ENCODE measurements at regions not wholly inside any gene's neighbourhood (a gene's known extent, or its start where the extent isn't known, plus 50 kb on each side); places are given as distances from the start of the nearest gene placed in this dataset.
A peak's percentile ranks its signal among the peaks of the same experiment; 100 is the strongest.

DNA sequence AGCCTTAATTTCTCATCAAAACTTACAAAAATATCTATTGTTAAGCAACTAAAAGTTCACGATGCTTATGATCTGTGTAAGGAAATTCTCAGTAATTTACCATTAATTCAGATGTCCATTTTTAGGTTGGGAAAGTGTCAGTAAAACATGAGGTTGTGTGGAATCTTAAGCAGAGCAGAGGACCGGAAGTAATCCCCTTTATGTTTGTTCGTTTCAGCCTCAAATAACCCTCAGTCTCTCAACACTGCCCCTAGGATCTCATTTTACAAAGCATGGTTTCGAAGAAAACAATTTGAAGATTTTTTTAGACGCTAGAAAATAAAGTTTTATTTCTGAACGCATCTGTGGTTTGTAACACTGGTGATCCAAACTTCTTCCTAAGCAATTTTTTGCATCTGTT is 504.2 kb downstream of the MAT2B start:
- Histone ChIP-seq H3K4me3 (no peak overlapping the region), H3K27ac (no peak overlapping the region)
- no peak for DNase-seq (ENCODE audit: low spot score)
- TF ChIP-seq, protein P1, sequence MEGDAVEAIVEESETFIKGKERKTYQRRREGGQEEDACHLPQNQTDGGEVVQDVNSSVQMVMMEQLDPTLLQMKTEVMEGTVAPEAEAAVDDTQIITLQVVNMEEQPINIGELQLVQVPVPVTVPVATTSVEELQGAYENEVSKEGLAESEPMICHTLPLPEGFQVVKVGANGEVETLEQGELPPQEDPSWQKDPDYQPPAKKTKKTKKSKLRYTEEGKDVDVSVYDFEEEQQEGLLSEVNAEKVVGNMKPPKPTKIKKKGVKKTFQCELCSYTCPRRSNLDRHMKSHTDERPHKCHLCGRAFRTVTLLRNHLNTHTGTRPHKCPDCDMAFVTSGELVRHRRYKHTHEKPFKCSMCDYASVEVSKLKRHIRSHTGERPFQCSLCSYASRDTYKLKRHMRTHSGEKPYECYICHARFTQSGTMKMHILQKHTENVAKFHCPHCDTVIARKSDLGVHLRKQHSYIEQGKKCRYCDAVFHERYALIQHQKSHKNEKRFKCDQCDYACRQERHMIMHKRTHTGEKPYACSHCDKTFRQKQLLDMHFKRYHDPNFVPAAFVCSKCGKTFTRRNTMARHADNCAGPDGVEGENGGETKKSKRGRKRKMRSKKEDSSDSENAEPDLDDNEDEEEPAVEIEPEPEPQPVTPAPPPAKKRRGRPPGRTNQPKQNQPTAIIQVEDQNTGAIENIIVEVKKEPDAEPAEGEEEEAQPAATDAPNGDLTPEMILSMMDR (IDR thresholded peaks at IDR 0.05) = no peak

DNA sequence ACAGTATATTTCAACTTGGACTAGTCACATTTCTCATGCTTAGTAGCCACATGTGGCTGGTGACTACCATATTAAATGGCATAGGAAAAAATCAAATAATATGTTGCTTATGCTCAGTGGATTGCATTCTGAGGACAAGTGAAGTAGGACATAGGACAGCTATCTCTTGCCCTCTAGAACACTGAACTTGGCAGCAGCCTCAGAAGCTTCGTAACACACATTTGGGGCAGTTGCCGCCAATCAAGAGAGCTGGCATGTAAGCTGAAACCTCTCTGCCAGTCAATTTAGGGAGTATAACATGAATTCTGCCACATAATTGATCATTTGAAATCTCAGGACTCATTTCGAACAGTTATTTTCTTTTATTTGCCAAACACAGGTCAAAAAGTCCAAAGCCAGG is 505.5 kb downstream of the MAT2B start:
- no peak overlapping the region for H3K27ac ChIP-seq
- no peak for DNase-seq (ENCODE audit: low spot score)
- TF ChIP-seq, protein P1 (IDR thresholded peaks at IDR 0.05) = no peak
- H3K4me3 ChIP-seq = no peak overlapping the region

DNA sequence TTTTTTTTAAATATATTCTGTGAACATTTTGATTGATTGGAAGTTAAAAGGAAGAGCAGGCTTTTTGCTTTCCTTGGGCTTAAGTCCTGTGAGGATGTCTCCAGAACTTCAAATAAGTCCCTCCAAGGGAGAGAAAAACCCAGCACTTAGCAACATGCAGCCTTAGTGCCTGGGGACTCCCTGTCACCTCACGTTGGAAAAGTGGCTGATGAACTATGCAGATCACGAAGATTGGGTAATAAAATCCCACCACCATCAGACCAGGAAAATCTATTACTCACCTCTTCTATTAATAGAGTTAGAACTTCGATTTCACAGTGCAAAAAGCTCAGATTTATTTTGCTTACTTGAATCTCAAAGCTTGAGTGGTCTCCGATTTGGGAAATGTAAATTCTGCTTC is 507.0 kb downstream of the MAT2B start:
- Histone ChIP-seq H3K4me3 (no peak overlapping the region), H3K27ac (no peak overlapping the region)
- DNase-seq (ENCODE audit: low spot score) = no peak
- TF ChIP-seq, protein P1 (IDR thresholded peaks at IDR 0.05) = no peak

DNA sequence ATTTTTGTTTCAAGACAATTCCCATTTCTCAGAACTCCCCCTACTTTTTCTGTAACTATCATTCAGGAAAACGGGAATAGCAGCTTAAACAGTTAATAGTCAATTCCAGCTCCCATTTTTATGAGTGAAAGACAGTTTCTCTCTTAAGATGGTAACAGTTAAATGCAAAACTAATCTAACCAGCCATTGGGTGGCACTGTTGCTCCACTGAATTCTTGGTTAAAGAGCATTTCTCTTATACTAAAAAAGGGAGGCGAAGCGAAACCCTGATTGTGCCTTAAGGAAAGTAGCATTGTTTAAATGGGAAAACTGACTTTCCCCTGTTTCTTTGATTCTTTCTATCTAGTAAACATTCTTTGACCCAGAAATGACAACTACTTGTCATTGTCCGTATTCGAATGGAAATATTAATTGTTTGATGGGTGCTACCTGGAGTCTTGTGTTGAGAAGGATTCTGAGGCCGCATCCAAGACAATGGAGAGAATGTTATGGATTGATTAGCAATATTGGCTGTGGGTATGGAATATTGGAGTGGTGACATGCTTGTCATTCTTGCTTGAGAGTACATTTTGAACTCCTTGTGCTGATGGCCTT is 507.8 kb downstream of the MAT2B start:
- no peak for DNase-seq (ENCODE audit: low spot score)
- TF ChIP-seq, protein P1 (IDR thresholded peaks at IDR 0.05) = peak; percentile 37
- Histone ChIP-seq H3K27ac (no peak overlapping the region), H3K4me3 (no peak overlapping the region)

DNA sequence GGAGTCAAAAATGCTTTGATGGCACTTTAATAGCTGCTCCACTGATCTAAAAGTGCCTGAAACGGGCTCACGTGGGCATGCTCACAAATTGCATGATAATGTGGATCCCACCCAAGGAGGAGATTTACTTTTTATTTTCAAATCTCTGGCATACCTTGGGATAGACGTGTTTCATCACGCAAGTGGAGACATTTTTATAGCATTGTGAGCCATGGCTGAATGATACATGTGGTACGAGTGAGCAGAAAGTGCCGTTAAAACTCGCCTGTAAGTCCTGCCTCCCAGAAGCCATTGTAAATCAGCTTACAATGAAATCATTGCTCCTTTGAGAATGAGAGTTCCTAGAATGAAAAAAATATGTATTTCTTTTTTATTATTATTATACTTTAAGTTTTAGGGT is 514.7 kb downstream of the MAT2B start:
- TF ChIP-seq, protein P1 (IDR thresholded peaks at IDR 0.05) = no peak
- DNase-seq (ENCODE audit: low spot score) = no peak
- no peak overlapping the region for H3K4me3 ChIP-seq
- no peak overlapping the region for H3K27ac ChIP-seq

GRCh38 chr5:164027738-164028137 is 522.3 kb downstream of the MAT2B start:
- no peak overlapping the region for H3K27ac ChIP-seq
- TF ChIP-seq, protein P1 (IDR thresholded peaks at IDR 0.05) = no peak
- H3K4me3 ChIP-seq = no peak overlapping the region
- no peak for DNase-seq (ENCODE audit: low spot score)

- Histone ChIP-seq H3K4me3 (no peak overlapping the region), H3K27ac (no peak overlapping the region)
- TF ChIP-seq, protein P1 (IDR thresholded peaks at IDR 0.05) = no peak
- no peak for DNase-seq (ENCODE audit: low spot score)
These were observed 532.8 kb downstream of the MAT2B start for GRCh38 chr5:164038128-164038783.
